H1 (cell line): ENCODE measurements at regions not wholly inside any gene's neighbourhood (a gene's known extent, or its start where the extent isn't known, plus 50 kb on each side); places are given as distances from the start of the nearest gene placed in this dataset.

Experiments used
- CTCF ChIA-PET: fragments of 300-600 bp; sonication (Branson Sonifier 250); formaldehyde crosslinking; loops from one replicate; lab custom pipeline; 2021; ENCODE audit not compliant: partially characterized antibody; lab: Charles Lee
- POLR2A ChIA-PET: fragments of 300-600 bp; sonication (Branson Sonifier 250); formaldehyde crosslinking; loops from one replicate; lab custom pipeline; 2021; ENCODE audit warnings: inconsistent platforms; ENCODE audit not compliant: partially characterized antibody; lab: Charles Lee
- DNase-seq, 2 experiments: peaks; one replicate each; pipeline versions ENCODE4 v3.0.0 to v3.0.0-alpha.2; 2010 to 2022; ENCODE audit warnings: low spot score in 2 of 2, low read depth in 1 of 2, mixed read lengths in 1 of 2
- FAIRE-seq: peaks from 2 replicates; lab custom pipeline; 2011; peaks lifted over from hg19 to GRCh38; lab: Jason Lieb, UNC
- H2AFZ ChIP-seq: 2 replicates; pipeline ENCODE4 v1.8.1; 2012; ENCODE audit warnings: low read length, inconsistent platforms
- H2AK5ac ChIP-seq: 2 replicates; pipeline ENCODE4 v1.6.1; 2013; ENCODE audit warnings: low read depth, low read length
- H2BK120ac ChIP-seq: replicated peaks from 2 replicates; pipeline ENCODE3; 2013; ENCODE audit warnings: low read depth, low read length, inconsistent platforms
- H2BK12ac ChIP-seq: 2 replicates; pipeline ENCODE4 v1.6.1; 2013; ENCODE audit warnings: low read depth, low read length
- H2BK15ac ChIP-seq: 2 replicates; pipeline ENCODE4 v1.6.1; 2013; ENCODE audit warnings: low read length
- H2BK20ac ChIP-seq: 2 replicates; pipeline ENCODE4 v1.6.1; 2013; ENCODE audit warnings: low read length
- H2BK5ac ChIP-seq: 2 replicates; pipeline ENCODE4 v1.6.1; 2013; ENCODE audit warnings: low read depth, low read length
- H3K14ac ChIP-seq: 2 replicates; pipeline ENCODE4 v1.6.1; 2013; ENCODE audit warnings: inconsistent platforms; ENCODE audit not compliant: insufficient read length
- H3K18ac ChIP-seq: 2 replicates; pipeline ENCODE4 v1.6.1; 2013; ENCODE audit warnings: low read length; ENCODE audit errors: extremely low read depth
- H3K23ac ChIP-seq: 2 replicates; pipeline ENCODE4 v1.6.1; 2013; ENCODE audit warnings: inconsistent platforms; ENCODE audit not compliant: insufficient read length
- H3K23me2 ChIP-seq: 2 replicates; pipeline ENCODE4 v1.6.1; 2013; ENCODE audit warnings: low read depth, low read length
- H3K27ac ChIP-seq: 2 replicates; pipeline ENCODE4 v1.6.1; 2011; ENCODE audit warnings: low read depth, low read length, inconsistent platforms
- H3K27me3 ChIP-seq, 4 experiments: replicated peaks in 1 of 4; 1 replicate in 1 of 4; 2 replicates in 3 of 4; pipeline versions ENCODE4 v1.6.1 to v1.8.1; 2011 to 2013; ENCODE audit warnings: low read length in 3 of 4, mild to moderate bottlenecking in 3 of 4, inconsistent platforms in 2 of 4, mixed read lengths in 2 of 4, moderate library complexity in 1 of 4; ENCODE audit not compliant: control insufficient read depth in 3 of 4, insufficient read depth in 3 of 4; ENCODE audit errors: extremely low read depth in 1 of 4
- H3K36me3 ChIP-seq, 4 experiments: 2 replicates each; pipeline versions ENCODE4 v1.6.1 to v1.8.1; 2011 to 2013; ENCODE audit warnings: mild to moderate bottlenecking in 4 of 4, low read length in 3 of 4, moderate library complexity in 2 of 4, control low read depth in 1 of 4, inconsistent platforms in 1 of 4; ENCODE audit not compliant: insufficient read depth in 4 of 4, control insufficient read depth in 2 of 4
- H3K4ac ChIP-seq: replicated peaks from 2 replicates; pipeline ENCODE3; 2013; ENCODE audit warnings: low read length, low read depth, mixed read lengths, inconsistent platforms; ENCODE audit not compliant: insufficient read length
- H3K4me1 ChIP-seq, 4 experiments: replicated peaks in 1 of 4; 1 replicate in 1 of 4; 2 replicates in 3 of 4; pipeline versions ENCODE4 v1.6.1 to v1.8.1; 2011 to 2013; ENCODE audit warnings: low read length in 3 of 4, inconsistent platforms in 2 of 4, mixed read lengths in 1 of 4; ENCODE audit not compliant: insufficient read depth in 4 of 4, control insufficient read depth in 3 of 4
- H3K4me2 ChIP-seq, 2 experiments: 2 replicates each; pipeline versions ENCODE4 v1.6.1 to v1.8.1; 2011 to 2013; ENCODE audit warnings: low read depth in 2 of 2, low read length in 2 of 2, control low read depth in 1 of 2, inconsistent platforms in 1 of 2, mild to moderate bottlenecking in 1 of 2; ENCODE audit not compliant: insufficient read depth in 1 of 2
- H3K4me3 ChIP-seq, 4 experiments: fragments of 200-600, 300-600 bp in 1 of 4; sonication (generic), shearing (Covaris generic), sonication (Bioruptor Twin) in 1 of 4; 2 replicates each; pipeline versions ENCODE4 v1.5.1 to v1.8.1; 2011 to 2016; ENCODE audit warnings: low read length in 4 of 4, low read depth in 3 of 4, control low read depth in 2 of 4, inconsistent platforms in 2 of 4, mild to moderate bottlenecking in 2 of 4, mixed read lengths in 1 of 4, moderate library complexity in 1 of 4; ENCODE audit not compliant: insufficient read depth in 2 of 4; ENCODE audit errors: extremely low read depth in 1 of 4
- H3K56ac ChIP-seq: replicated peaks from 2 replicates; pipeline ENCODE3; 2013; ENCODE audit warnings: low read depth, mild to moderate bottlenecking, mixed read lengths, low read length, inconsistent platforms; ENCODE audit not compliant: insufficient read length
- H3K79me1 ChIP-seq: 2 replicates; pipeline ENCODE4 v1.6.1; 2013; ENCODE audit warnings: low read depth, low read length, control low read depth
- H3K79me2 ChIP-seq, 2 experiments: 2 replicates each; pipeline versions ENCODE4 v1.6.1 to v1.8.1; 2012 to 2013; ENCODE audit warnings: low read length in 2 of 2, mild to moderate bottlenecking in 2 of 2, inconsistent platforms in 1 of 2; ENCODE audit not compliant: insufficient read depth in 2 of 2, control insufficient read depth in 1 of 2
- H3K9ac ChIP-seq, 4 experiments: replicated peaks in 1 of 4; 1 replicate in 1 of 4; 2 replicates in 3 of 4; pipeline versions ENCODE4 v1.6.1 to v1.8.1; 2011 to 2013; ENCODE audit warnings: low read depth in 3 of 4, low read length in 3 of 4, control low read depth in 2 of 4, mild to moderate bottlenecking in 2 of 4, moderate library complexity in 2 of 4, inconsistent platforms in 1 of 4; ENCODE audit errors: extremely low read depth in 1 of 4
- H3K9me3 ChIP-seq, 2 experiments: 2 replicates each; pipeline versions ENCODE4 v1.6.1 to v1.8.1; 2012 to 2013; ENCODE audit warnings: mild to moderate bottlenecking in 2 of 2, moderate library complexity in 2 of 2, control low read depth in 1 of 2, inconsistent platforms in 1 of 2, low read depth in 1 of 2, low read length in 1 of 2, mixed read lengths in 1 of 2; ENCODE audit not compliant: insufficient read depth in 2 of 2
- H4K20me1 ChIP-seq, 2 experiments: replicated peaks in 1 of 2; 2 replicates each; pipeline versions ENCODE3 to v1.8.1; 2011 to 2013; ENCODE audit warnings: inconsistent platforms in 2 of 2, low read length in 2 of 2, mild to moderate bottlenecking in 1 of 2; ENCODE audit not compliant: insufficient read depth in 2 of 2, control insufficient read depth in 1 of 2
- H4K5ac ChIP-seq: 2 replicates; pipeline ENCODE4 v1.6.1; 2013; ENCODE audit warnings: low read length, low read depth, mixed read lengths, inconsistent platforms; ENCODE audit not compliant: insufficient read length
- H4K8ac ChIP-seq: 2 replicates; pipeline ENCODE4 v1.8.0; 2013; ENCODE audit warnings: mild to moderate bottlenecking, moderate library complexity, low read length, inconsistent platforms; ENCODE audit not compliant: insufficient read depth; ENCODE audit errors: extremely low read depth
- H4K91ac ChIP-seq: replicated peaks from 2 replicates; pipeline ENCODE3; 2013; ENCODE audit warnings: low read length, mixed read lengths, inconsistent platforms; ENCODE audit not compliant: insufficient read length
- EP300 ChIP-seq, 2 experiments: IDR thresholded peaks; 1 replicate in 1 of 2; 2 replicates in 1 of 2; pipeline ENCODE4 v1.6.1; 2011 to 2012; ENCODE audit warnings: low read depth in 2 of 2, low read length in 2 of 2, mild to moderate bottlenecking in 2 of 2, borderline replicate concordance in 1 of 2, inconsistent platforms in 1 of 2, moderate library complexity in 1 of 2
- KDM4A ChIP-seq: IDR thresholded peaks from one replicate; pipeline ENCODE4 v1.7.1; 2012; ENCODE audit warnings: low read depth, mild to moderate bottlenecking, moderate library complexity, low read length, inconsistent platforms; ENCODE audit not compliant: severe bottlenecking
- RBBP5 ChIP-seq: IDR thresholded peaks from 2 replicates; pipeline ENCODE4 v1.7.1; 2012; ENCODE audit warnings: low read depth, mild to moderate bottlenecking, inconsistent platforms, low read length, moderate library complexity, borderline replicate concordance
- SIN3A ChIP-seq, 2 experiments: IDR thresholded peaks in 1 of 2; conservative IDR thresholded peaks in 1 of 2; 2 replicates each; pipeline ENCODE4 v1.6.1; 2011 to 2012; ENCODE audit warnings: low read length in 2 of 2, improper control_type of control experiment in 1 of 2, low read depth in 1 of 2, mild to moderate bottlenecking in 1 of 2
- TCF12 ChIP-seq: IDR thresholded peaks from 2 replicates; pipeline ENCODE4 v1.6.1; 2011; ENCODE audit warnings: low read depth, mild to moderate bottlenecking, low read length
- WGBS, 2 experiments: shearing (Covaris generic) in 1 of 2; methylation state at CpG; one replicate each; pipeline versions ENCODE4 v1.1.6 to v1.1.7; 2013 to 2015; ENCODE audit warnings: low lambda C conversion rate in 2 of 2, mixed read lengths in 2 of 2, inconsistent platforms in 1 of 2, low coverage in 1 of 2, missing lambda C conversion rate in 1 of 2; ENCODE audit not compliant: insufficient replicate concordance in 2 of 2, insufficient coverage in 1 of 2, insufficient read length in 1 of 2; ENCODE audit errors: extremely low coverage in 1 of 2, missing lambda C conversion rate in 1 of 2; 5-methylcytosine and 5-hydroxymethylcytosine counted together
- TF ChIP-seq, protein P1 (sequence below), 3 experiments: IDR thresholded peaks; 1 replicate in 2 of 3; 2 replicates in 1 of 3; pipeline versions ENCODE4 v1.5.1 to v1.6.1; 2011; ENCODE audit warnings: low read length in 3 of 3, mild to moderate bottlenecking in 3 of 3, inconsistent platforms in 2 of 3, low read depth in 1 of 3, moderate library complexity in 1 of 3; ENCODE audit not compliant: insufficient read depth in 1 of 3; ENCODE audit errors: control extremely low read depth in 1 of 3

DNA sequence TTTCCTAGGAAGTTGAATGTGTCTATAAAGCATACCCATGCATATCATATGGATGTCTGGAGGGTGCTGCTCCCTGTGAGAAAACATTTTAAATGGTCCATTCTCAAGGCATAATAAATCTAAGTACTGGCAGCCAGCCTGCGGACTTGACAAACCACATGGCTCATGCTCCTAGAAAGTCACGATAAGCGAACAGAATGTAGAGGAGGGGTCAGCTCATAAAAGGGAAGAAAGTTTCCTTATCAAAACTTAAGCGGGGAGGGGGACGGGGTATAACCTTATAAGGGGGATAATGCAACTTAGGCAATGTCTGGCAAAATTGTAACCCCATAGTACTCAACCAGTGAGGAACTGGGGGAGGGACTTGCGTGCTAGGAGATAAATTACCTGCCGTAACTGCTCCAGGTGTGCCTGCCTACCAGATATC, 159.8 kb upstream of the LMCD1 start:
- H3K27me3 ChIP-seq: no peaks in the 10 kb centered on the region
- no peak for DNase-seq
- no peak overlapping the region for H3K4ac ChIP-seq
- H3K14ac ChIP-seq: no peak overlapping the region
- H3K79me1 ChIP-seq: no peaks in the 10 kb centered on the region
- H3K79me2 ChIP-seq: no peaks in the 10 kb centered on the region
- no peak overlapping the region for H3K9ac ChIP-seq
- 93% methylated on average over 7 of the region's 7 CpGs; no CpG with 5 or more reads in 1 of the 2 experiments for WGBS, 2 experiments
- H2BK12ac ChIP-seq: no peak overlapping the region
- H2BK20ac ChIP-seq: no peak overlapping the region
- no peaks in the 10 kb centered on the region for H3K23me2 ChIP-seq
- no peak overlapping the region for H3K27ac ChIP-seq
- H2BK120ac ChIP-seq: no peak overlapping the region
- no peak overlapping the region for H3K4me2 ChIP-seq
- H3K4me1 ChIP-seq: peaks cover 0 to 4% (median 0%) of the 10 kb centered on the region in 4 experiments; a peak in 1 of 7 replicates
- no peaks in the 10 kb centered on the region for H4K20me1 ChIP-seq
- POLR2A ChIA-PET: no interaction called here
- CTCF ChIA-PET: interaction anchor here (0.7 kb wide), 1 partner anchor 75 kb away, joined by 3 read pairs; no protein-coding TSS in a partner anchor
- no peak overlapping the region for H4K5ac ChIP-seq
- H4K91ac ChIP-seq: no peak overlapping the region
- H3K56ac ChIP-seq: no peak overlapping the region
- H3K4me3 ChIP-seq: no peak overlapping the region
- H3K18ac ChIP-seq: no peak overlapping the region
- no peak overlapping the region for H2AFZ ChIP-seq
- TF ChIP-seq RBBP5: no peak
- no peak for TF ChIP-seq EP300 (IDR thresholded peaks at IDR 0.05; ENCODE audit: borderline replicate concordance in 1 of 2, low read depth in 2 of 2, low read length in 2 of 2)
- TF ChIP-seq TCF12: no peak
- TF ChIP-seq, protein P1, sequence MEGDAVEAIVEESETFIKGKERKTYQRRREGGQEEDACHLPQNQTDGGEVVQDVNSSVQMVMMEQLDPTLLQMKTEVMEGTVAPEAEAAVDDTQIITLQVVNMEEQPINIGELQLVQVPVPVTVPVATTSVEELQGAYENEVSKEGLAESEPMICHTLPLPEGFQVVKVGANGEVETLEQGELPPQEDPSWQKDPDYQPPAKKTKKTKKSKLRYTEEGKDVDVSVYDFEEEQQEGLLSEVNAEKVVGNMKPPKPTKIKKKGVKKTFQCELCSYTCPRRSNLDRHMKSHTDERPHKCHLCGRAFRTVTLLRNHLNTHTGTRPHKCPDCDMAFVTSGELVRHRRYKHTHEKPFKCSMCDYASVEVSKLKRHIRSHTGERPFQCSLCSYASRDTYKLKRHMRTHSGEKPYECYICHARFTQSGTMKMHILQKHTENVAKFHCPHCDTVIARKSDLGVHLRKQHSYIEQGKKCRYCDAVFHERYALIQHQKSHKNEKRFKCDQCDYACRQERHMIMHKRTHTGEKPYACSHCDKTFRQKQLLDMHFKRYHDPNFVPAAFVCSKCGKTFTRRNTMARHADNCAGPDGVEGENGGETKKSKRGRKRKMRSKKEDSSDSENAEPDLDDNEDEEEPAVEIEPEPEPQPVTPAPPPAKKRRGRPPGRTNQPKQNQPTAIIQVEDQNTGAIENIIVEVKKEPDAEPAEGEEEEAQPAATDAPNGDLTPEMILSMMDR (IDR thresholded peaks at IDR 0.05; ENCODE audit: control extremely low read depth in 1 of 3, insufficient read depth in 1 of 3, low read depth in 1 of 3, low read length in 3 of 3): no peak
- TF ChIP-seq SIN3A (conservative IDR thresholded peaks at IDR 0.05 in 1 of 2, IDR thresholded peaks at IDR 0.05 in 1 of 2; ENCODE audit: low read depth in 1 of 2, low read length in 2 of 2): no peak
- no peak for TF ChIP-seq KDM4A
- no peak overlapping the region for H2AK5ac ChIP-seq
- no peak for FAIRE-seq
- no peak overlapping the region for H4K8ac ChIP-seq
- no peak overlapping the region for H3K23ac ChIP-seq
- no peak overlapping the region for H2BK15ac ChIP-seq
- H3K9me3 ChIP-seq: peaks cover 0 to 4% of the 10 kb centered on the region in 2 experiments; a peak in 2 of 4 replicates
- H2BK5ac ChIP-seq: no peak overlapping the region
- H3K36me3 ChIP-seq: no peaks in the 10 kb centered on the region
